Keratinocyte (primary cell): ENCODE measurements at regions not wholly inside any gene's neighbourhood (a gene's known extent, or its start where the extent isn't known, plus 50 kb on each side); places are given as distances from the start of the nearest gene placed in this dataset.

Experiments used
- DNase-seq: peaks from one replicate; pipeline ENCODE4 v3.0.0-alpha.2; 2011; ENCODE audit warnings: low read depth, missing footprints, low spot score
- FAIRE-seq: peaks from 2 replicates; lab custom pipeline; 2011; peaks lifted over from hg19 to GRCh38; lab: Jason Lieb, UNC
- H2AFZ ChIP-seq: 2 replicates; pipeline ENCODE4 v1.6.0; 2012; ENCODE audit warnings: low read length, control low read depth, inconsistent platforms; ENCODE audit not compliant: control insufficient read depth
- H3K27ac ChIP-seq: 2 replicates; pipeline ENCODE4 v1.5.1; 2011; ENCODE audit warnings: low read length; ENCODE audit not compliant: control insufficient read depth, insufficient read depth
- H3K27me3 ChIP-seq: 3 replicates; pipeline ENCODE4 v1.6.0; 2011; ENCODE audit warnings: low read length; ENCODE audit not compliant: control insufficient read depth, insufficient read depth; ENCODE audit errors: extremely low read depth
- H3K36me3 ChIP-seq, 2 experiments: 2 replicates in 1 of 2; 3 replicates in 1 of 2; pipeline ENCODE4 v1.5.1; 2011; ENCODE audit warnings: low read length in 2 of 2, mild to moderate bottlenecking in 1 of 2; ENCODE audit not compliant: control insufficient read depth in 2 of 2, insufficient read depth in 2 of 2; ENCODE audit errors: extremely low read depth in 1 of 2
- H3K4me1 ChIP-seq: 3 replicates; pipeline ENCODE4 v1.5.1; 2011; ENCODE audit warnings: low read length; ENCODE audit not compliant: control insufficient read depth, insufficient read depth; ENCODE audit errors: extremely low read depth
- H3K4me2 ChIP-seq: 3 replicates; pipeline ENCODE4 v1.6.0; 2011; ENCODE audit warnings: low read depth, low read length; ENCODE audit not compliant: control insufficient read depth, insufficient read depth; ENCODE audit errors: extremely low read depth
- H3K4me3 ChIP-seq, 3 experiments: fragments of 200-600 bp in 1 of 3; sonication (generic) in 1 of 3; 2 replicates in 2 of 3; 3 replicates in 1 of 3; pipeline ENCODE4 v1.5.1; 2011 to 2016; ENCODE audit warnings: low read length in 3 of 3, mild to moderate bottlenecking in 3 of 3, control low read depth in 2 of 3, inconsistent platforms in 1 of 3, low read depth in 1 of 3, mixed read lengths in 1 of 3, mixed run types in 1 of 3, moderate library complexity in 1 of 3; ENCODE audit not compliant: control insufficient read depth in 2 of 3, insufficient read depth in 2 of 3; ENCODE audit errors: extremely low read depth in 1 of 3
- H3K79me2 ChIP-seq: 2 replicates; pipeline ENCODE4 v1.6.0; 2012; ENCODE audit warnings: low read length; ENCODE audit not compliant: control insufficient read depth, insufficient read depth
- H3K9ac ChIP-seq: 3 replicates; pipeline ENCODE4 v1.6.0; 2011; ENCODE audit warnings: low read length; ENCODE audit not compliant: control insufficient read depth, insufficient read depth; ENCODE audit errors: extremely low read depth
- H3K9me1 ChIP-seq: 3 replicates; pipeline ENCODE4 v1.6.0; 2011; ENCODE audit warnings: low read length; ENCODE audit not compliant: control insufficient read depth, insufficient read depth; ENCODE audit errors: extremely low read depth
- H3K9me3 ChIP-seq: 2 replicates; pipeline ENCODE4 v1.5.1; 2012; ENCODE audit warnings: low read depth, low read length; ENCODE audit not compliant: control insufficient read depth
- H4K20me1 ChIP-seq: 3 replicates; pipeline ENCODE4 v1.6.0; 2011; ENCODE audit warnings: low read length; ENCODE audit not compliant: control insufficient read depth, insufficient read depth; ENCODE audit errors: extremely low read depth
- EZH2 ChIP-seq: IDR thresholded peaks from one replicate; pipeline ENCODE4 v1.6.1; 2012; ENCODE audit warnings: inconsistent platforms, mild to moderate bottlenecking, low read length, moderate library complexity
- dilution Hi-C: fragments of 300-500 bp; cut with MboI; formaldehyde crosslinking; loops from one replicate; pipeline ENCODE4 v1.7.0; 2020; ENCODE audit warnings: low sequenced_read_pairs; ENCODE audit not compliant: extremely low pct_ligation_motif_present
- TF ChIP-seq, protein P1 (sequence below), 3 experiments: IDR thresholded peaks in 1 of 3; conservative IDR thresholded peaks in 1 of 3; optimal IDR thresholded peaks in 1 of 3; 2 replicates in 2 of 3; 3 replicates in 1 of 3; pipeline versions ENCODE3 to v1.5.1; 2011; ENCODE audit warnings: low read length in 3 of 3, mild to moderate bottlenecking in 3 of 3, moderate library complexity in 2 of 3, control low read depth in 1 of 3, inconsistent platforms in 1 of 3; ENCODE audit not compliant: insufficient read depth in 2 of 3; ENCODE audit errors: extremely low read depth in 1 of 3

DNA sequence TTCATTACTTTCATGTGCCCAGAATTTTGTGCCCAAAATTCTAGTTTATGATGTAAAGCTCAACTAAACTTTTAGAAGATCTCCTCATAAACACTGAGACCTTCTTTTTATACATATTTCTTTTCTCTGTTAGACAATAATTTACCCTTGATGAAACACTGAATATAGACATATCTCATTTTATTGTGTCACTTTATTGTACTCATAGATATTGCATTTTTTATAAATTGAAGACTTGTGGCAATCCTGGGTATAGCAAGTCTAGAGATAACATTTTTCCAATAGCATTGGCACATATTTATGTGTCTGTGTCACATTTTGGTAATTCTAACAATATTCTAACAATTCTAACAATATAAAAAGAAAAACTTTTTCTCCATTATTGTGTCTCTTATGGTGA is 74.9 kb upstream of the POU3F2 start:
- H3K4me2 ChIP-seq: no peak overlapping the region
- no peak overlapping the region for H3K27ac ChIP-seq
- H3K9me3 ChIP-seq: no peaks in the 10 kb centered on the region
- H3K9ac ChIP-seq: no peak overlapping the region
- no peak for TF ChIP-seq EZH2
- TF ChIP-seq, protein P1, sequence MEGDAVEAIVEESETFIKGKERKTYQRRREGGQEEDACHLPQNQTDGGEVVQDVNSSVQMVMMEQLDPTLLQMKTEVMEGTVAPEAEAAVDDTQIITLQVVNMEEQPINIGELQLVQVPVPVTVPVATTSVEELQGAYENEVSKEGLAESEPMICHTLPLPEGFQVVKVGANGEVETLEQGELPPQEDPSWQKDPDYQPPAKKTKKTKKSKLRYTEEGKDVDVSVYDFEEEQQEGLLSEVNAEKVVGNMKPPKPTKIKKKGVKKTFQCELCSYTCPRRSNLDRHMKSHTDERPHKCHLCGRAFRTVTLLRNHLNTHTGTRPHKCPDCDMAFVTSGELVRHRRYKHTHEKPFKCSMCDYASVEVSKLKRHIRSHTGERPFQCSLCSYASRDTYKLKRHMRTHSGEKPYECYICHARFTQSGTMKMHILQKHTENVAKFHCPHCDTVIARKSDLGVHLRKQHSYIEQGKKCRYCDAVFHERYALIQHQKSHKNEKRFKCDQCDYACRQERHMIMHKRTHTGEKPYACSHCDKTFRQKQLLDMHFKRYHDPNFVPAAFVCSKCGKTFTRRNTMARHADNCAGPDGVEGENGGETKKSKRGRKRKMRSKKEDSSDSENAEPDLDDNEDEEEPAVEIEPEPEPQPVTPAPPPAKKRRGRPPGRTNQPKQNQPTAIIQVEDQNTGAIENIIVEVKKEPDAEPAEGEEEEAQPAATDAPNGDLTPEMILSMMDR (optimal IDR thresholded peaks at IDR 0.05 in 1 of 3, IDR thresholded peaks at IDR 0.05 in 1 of 3, conservative IDR thresholded peaks at IDR 0.05 in 1 of 3; ENCODE audit: extremely low read depth in 1 of 3, insufficient read depth in 2 of 3, low read length in 3 of 3): no peak
- DNase-seq (no peak), FAIRE-seq (no peak)
- no peaks in the 10 kb centered on the region for H3K27me3 ChIP-seq
- H3K4me3 ChIP-seq: no peak overlapping the region
- no peaks in the 10 kb centered on the region for H4K20me1 ChIP-seq
- no peaks in the 10 kb centered on the region for H3K9me1 ChIP-seq
- no peaks in the 10 kb centered on the region for H3K79me2 ChIP-seq
- dilution Hi-C loops: no loop called here
- H2AFZ ChIP-seq: no peak overlapping the region
- H3K4me1 ChIP-seq: no peaks in the 10 kb centered on the region
- H3K36me3 ChIP-seq: no peaks in the 10 kb centered on the region

DNA sequence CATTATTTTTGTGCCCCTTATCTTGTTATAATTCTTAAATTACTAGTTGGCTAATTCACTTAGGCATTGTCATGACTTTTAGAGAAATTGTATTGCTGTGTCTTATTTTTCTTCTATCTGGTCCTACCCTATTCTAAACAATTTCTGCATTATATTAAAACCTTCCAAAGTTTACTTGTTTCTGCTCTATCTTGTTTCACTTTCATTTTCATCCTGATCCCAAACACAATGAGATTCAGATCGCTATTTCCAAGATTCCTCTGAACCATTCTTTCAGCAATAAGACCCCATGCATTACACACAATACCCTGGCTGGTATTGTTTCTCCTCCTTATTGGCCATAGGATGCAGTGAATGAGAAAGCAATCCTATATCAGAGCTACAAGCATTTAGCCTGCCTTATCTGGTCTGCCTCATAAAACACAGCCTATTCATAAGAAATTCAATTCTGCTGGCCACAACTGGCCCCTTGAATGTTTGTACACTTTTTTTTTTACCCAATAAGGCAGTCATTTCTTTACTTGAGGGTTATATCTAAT is 69.9 kb upstream of the POU3F2 start:
- dilution Hi-C loops: no loop called here
- FAIRE-seq (no peak), DNase-seq (no peak)
- Histone ChIP-seq H3K4me1 (no peaks in the 10 kb centered on the region), H3K4me3 (no peak overlapping the region), H3K9ac (no peak overlapping the region), H2AFZ (no peak overlapping the region), H3K27me3 (no peaks in the 10 kb centered on the region), H4K20me1 (no peaks in the 10 kb centered on the region), H3K27ac (no peak overlapping the region), H3K36me3 (no peaks in the 10 kb centered on the region), H3K9me1 (no peaks in the 10 kb centered on the region), H3K9me3 (no peaks in the 10 kb centered on the region), H3K79me2 (no peaks in the 10 kb centered on the region), H3K4me2 (no peak overlapping the region)
- no peak for TF ChIP-seq EZH2
- TF ChIP-seq, protein P1 (optimal IDR thresholded peaks at IDR 0.05 in 1 of 3, IDR thresholded peaks at IDR 0.05 in 1 of 3, conservative IDR thresholded peaks at IDR 0.05 in 1 of 3; ENCODE audit: extremely low read depth in 1 of 3, insufficient read depth in 2 of 3, low read length in 3 of 3): no peak
